ENCODE measurements at regions not wholly inside any gene's neighbourhood (a gene's known extent, or its start where the extent isn't known, plus 50 kb on each side); places are given as distances from the start of the nearest gene placed in this dataset.

DNA sequence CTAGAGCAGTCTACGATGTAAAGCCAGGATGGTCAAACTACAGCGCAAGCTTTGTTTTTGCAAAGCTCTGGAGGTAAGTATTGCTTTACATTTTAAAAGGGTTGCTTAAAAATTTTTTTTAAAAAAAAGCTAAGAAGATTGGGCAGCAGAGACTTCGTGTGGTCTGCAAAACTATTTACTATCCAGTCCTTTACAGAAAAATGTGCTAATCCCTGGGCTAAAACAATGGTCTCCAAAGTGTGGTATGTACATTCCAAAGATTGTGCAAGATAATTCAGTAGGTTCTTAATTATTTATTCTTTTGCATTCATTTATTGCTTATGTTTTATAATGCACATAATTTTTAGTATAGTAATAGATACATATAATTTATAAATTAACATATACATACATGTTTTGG, 113.2 kb downstream of the MFAP3L start:
- TF ChIP-seq, protein P1, sequence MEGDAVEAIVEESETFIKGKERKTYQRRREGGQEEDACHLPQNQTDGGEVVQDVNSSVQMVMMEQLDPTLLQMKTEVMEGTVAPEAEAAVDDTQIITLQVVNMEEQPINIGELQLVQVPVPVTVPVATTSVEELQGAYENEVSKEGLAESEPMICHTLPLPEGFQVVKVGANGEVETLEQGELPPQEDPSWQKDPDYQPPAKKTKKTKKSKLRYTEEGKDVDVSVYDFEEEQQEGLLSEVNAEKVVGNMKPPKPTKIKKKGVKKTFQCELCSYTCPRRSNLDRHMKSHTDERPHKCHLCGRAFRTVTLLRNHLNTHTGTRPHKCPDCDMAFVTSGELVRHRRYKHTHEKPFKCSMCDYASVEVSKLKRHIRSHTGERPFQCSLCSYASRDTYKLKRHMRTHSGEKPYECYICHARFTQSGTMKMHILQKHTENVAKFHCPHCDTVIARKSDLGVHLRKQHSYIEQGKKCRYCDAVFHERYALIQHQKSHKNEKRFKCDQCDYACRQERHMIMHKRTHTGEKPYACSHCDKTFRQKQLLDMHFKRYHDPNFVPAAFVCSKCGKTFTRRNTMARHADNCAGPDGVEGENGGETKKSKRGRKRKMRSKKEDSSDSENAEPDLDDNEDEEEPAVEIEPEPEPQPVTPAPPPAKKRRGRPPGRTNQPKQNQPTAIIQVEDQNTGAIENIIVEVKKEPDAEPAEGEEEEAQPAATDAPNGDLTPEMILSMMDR (IDR thresholded peaks at IDR 0.05; ENCODE audit: borderline replicate concordance) = no peak
- no peaks in the 10 kb centered on the region for H3K4me1 ChIP-seq
- intact Hi-C loops (cut with micrococcal nuclease) = no loop called here
- no peaks in the 10 kb centered on the region for H3K36me3 ChIP-seq
- DNase-seq = no peak
- no peak overlapping the region for H3K4me3 ChIP-seq
- peaks cover 16% of the 10 kb centered on the region for H3K9me3 ChIP-seq (replicated peaks)
- no peak overlapping the region for H3K27ac ChIP-seq (replicated peaks)
- H3K27me3 ChIP-seq (ENCODE audit: low read depth) = no peaks in the 10 kb centered on the region

DNA sequence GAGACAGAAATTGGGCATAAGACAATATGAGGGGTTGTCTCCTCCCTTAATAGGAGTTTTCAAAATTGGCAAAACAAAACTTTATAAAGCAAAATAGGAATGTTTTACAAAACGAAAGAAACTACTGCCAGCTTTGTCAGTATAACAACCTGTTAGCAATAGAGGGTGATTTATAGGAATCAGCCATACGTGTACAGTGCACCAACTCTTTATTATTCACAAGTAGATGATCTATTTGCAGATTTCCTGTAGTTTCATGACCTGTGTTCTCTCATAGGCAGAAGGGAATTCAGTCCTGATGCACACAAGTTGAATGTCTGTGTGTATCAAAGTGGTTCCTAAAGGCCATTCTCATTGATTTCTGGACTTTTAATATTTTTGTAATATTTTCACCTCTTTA, 116.3 kb downstream of the MFAP3L start:
- Histone ChIP-seq H3K4me3 (no peak overlapping the region), H3K27ac (replicated peaks) (no peak overlapping the region), H3K4me1 (no peaks in the 10 kb centered on the region), H3K36me3 (no peaks in the 10 kb centered on the region), H3K9me3 (replicated peaks) (no peaks in the 10 kb centered on the region), H3K27me3 (ENCODE audit: low read depth) (peaks cover 15% of the 10 kb centered on the region)
- TF ChIP-seq, protein P1 (IDR thresholded peaks at IDR 0.05; ENCODE audit: borderline replicate concordance) = no peak
- no peak for DNase-seq
- intact Hi-C loops (cut with micrococcal nuclease) = no loop called here

DNA sequence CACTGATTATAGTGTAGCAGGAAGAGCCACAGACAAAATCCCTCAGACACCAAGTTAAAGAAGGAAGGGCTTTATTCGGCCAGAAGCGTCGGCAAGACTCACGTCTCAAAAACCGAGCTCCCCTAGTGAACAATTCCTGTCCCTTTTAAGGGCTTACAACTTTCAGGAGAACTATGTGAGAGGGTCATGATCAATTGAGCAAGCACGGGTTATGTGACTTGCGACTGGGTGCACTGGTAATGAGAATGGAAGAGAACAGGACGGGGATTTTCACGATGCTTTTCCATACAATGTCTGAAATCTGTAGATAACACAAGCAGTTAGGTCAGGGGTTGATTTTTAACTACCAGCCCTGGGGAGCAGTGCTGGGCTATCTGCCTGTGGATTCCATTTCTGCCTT, 116.7 kb downstream of the MFAP3L start:
- H3K4me3 ChIP-seq = no peak overlapping the region

DNA sequence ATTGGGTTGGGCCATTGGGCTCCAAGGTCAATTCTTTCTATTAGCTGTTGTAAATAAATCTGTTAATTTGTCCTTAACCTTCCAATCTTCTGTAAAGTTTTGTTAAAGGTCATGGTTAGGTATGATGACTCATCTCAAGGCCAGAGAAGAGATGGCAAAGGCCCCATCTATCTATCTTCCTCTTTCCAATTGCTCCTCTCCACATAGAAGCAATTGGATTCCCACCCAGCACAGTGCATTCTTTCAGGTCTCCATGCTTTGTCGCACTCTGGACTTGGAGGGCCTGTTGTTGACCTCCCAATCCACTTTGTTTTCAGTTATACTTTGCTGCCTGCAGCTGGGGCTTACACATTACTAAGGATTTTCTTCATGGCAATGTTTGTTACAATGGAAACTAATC, 118.5 kb downstream of the MFAP3L start:
- TF ChIP-seq, protein P1 (IDR thresholded peaks at IDR 0.05; ENCODE audit: borderline replicate concordance) = no peak
- no peak for DNase-seq
- H3K27me3 ChIP-seq (ENCODE audit: low read depth) = peaks cover 30% of the 10 kb centered on the region
- H3K4me1 ChIP-seq = no peaks in the 10 kb centered on the region
- no peaks in the 10 kb centered on the region for H3K36me3 ChIP-seq
- no peak overlapping the region for H3K27ac ChIP-seq (replicated peaks)
- intact Hi-C loops (cut with micrococcal nuclease) = no loop called here
- H3K9me3 ChIP-seq (replicated peaks) = no peaks in the 10 kb centered on the region
- H3K4me3 ChIP-seq = no peak overlapping the region

More for the DNA sequence above, 116.7 kb downstream of the MFAP3L start:
- Histone ChIP-seq H3K36me3 (no peaks in the 10 kb centered on the region), H3K9me3 (replicated peaks) (no peaks in the 10 kb centered on the region), H3K4me1 (no peaks in the 10 kb centered on the region), H3K27me3 (ENCODE audit: low read depth) (peaks cover 17% of the 10 kb centered on the region), H3K27ac (replicated peaks) (no peak overlapping the region)
- DNase-seq = no peak
- intact Hi-C loops (cut with micrococcal nuclease) = no loop called here
- TF ChIP-seq, protein P1 (IDR thresholded peaks at IDR 0.05; ENCODE audit: borderline replicate concordance) = no peak

DNA sequence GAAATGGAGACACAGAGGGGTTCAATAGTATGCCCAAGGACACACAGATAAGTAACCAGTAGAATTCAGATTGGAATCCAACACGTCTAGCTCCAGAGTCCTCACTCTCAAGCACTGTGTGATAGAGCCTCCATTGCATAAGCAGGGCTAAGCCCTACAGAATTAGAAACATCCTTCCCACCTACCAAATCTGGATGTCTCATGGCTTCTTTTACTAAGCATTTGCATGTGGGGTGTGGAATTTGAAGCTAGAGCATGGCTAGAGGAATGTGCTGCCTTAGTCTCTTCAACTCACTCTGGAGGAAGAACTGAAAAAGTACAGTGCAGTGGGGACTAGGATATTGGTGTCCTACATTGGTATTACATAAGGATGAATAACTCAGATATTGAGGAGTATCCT, 119.4 kb downstream of the MFAP3L start:
- H3K4me3 ChIP-seq = no peak overlapping the region
- no peak overlapping the region for H3K27ac ChIP-seq (replicated peaks)
- no peaks in the 10 kb centered on the region for H3K36me3 ChIP-seq
- intact Hi-C loops (cut with micrococcal nuclease) = no loop called here
- DNase-seq = no peak
- TF ChIP-seq, protein P1 (IDR thresholded peaks at IDR 0.05; ENCODE audit: borderline replicate concordance) = no peak
- H3K4me1 ChIP-seq = no peaks in the 10 kb centered on the region
- H3K27me3 ChIP-seq (ENCODE audit: low read depth) = peaks cover 39% of the 10 kb centered on the region
- H3K9me3 ChIP-seq (replicated peaks) = no peaks in the 10 kb centered on the region

DNA sequence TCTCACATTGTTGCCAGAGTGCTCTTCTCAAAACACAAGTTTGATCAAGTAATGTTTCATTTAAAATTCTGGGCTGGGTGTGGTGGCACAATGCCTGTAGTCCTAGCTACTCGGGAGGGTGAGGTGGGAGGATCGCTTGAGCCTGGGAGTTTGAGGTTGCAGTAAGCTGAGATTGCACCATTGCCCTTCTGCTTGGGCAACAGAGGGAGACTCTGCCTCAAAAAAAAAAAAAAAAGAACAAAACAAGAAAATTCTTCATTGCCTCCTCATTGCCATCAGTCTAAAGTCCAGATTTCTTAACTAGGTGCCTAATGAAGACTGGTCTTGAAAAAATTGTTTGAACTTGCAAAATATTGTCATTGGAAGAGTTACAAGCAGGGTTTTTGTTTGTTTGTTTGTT, 120.1 kb downstream of the MFAP3L start:
- TF ChIP-seq, protein P1 (IDR thresholded peaks at IDR 0.05; ENCODE audit: borderline replicate concordance) = no peak
- H3K4me3 ChIP-seq = no peak overlapping the region
- no peaks in the 10 kb centered on the region for H3K36me3 ChIP-seq
- no peak overlapping the region for H3K27ac ChIP-seq (replicated peaks)
- intact Hi-C loops (cut with micrococcal nuclease) = no loop called here
- peaks cover 40% of the 10 kb centered on the region for H3K27me3 ChIP-seq (ENCODE audit: low read depth)
- no peak for DNase-seq
- H3K9me3 ChIP-seq (replicated peaks) = no peaks in the 10 kb centered on the region
- H3K4me1 ChIP-seq = no peaks in the 10 kb centered on the region
